Breast epithelium (tissue), 4 donors: ENCODE measurements at regions not wholly inside any gene's neighbourhood (a gene's known extent, or its start where the extent isn't known, plus 50 kb on each side); places are given as distances from the start of the nearest gene placed in this dataset.

Source experiments
- DNase-seq, 2 donors: peaks; one replicate each; pipeline ENCODE4 v3.0.0-alpha.2; 2019; ENCODE audit warnings: low spot score in 2 of 2
- H3K27ac ChIP-seq, 2 donors: fragments of 200-600 bp; sonication (generic) in 1 of 2; one replicate each; pipeline ENCODE4 v1.5.1; 2016 to 2019; ENCODE audit warnings: mild to moderate bottlenecking in 1 of 2
- H3K27me3 ChIP-seq, 2 donors: fragments of 200-600 bp; sonication (generic) in 1 of 2; one replicate each; pipeline versions ENCODE4 v1.5.1 to v1.6.0; 2017 to 2019; ENCODE audit warnings: control low read depth in 1 of 2, mild to moderate bottlenecking in 1 of 2
- H3K36me3 ChIP-seq: fragments of 200-600 bp; one replicate; pipeline ENCODE4 v1.5.1; 2019
- H3K4me1 ChIP-seq, 2 donors: fragments of 200-600 bp; sonication (generic); one replicate each; pipeline ENCODE4 v1.5.1; 2016 to 2019; ENCODE audit warnings: control low read depth in 1 of 2
- H3K4me3 ChIP-seq, 3 donors: fragments of 200-600 bp; sonication (generic); 1 replicate in 2 of 3; 2 replicates in 1 of 3; pipeline ENCODE4 v1.5.1; 2016 to 2019; ENCODE audit warnings: mild to moderate bottlenecking in 3 of 3, moderate library complexity in 2 of 3
- H3K9me3 ChIP-seq, 2 donors: fragments of 200-600 bp; sonication (generic) in 1 of 2; one replicate each; pipeline ENCODE4 v1.5.1; 2016 to 2019; ENCODE audit warnings: control low read depth in 1 of 2
- POLR2A ChIP-seq: fragments of 450-650 bp; IDR thresholded peaks from one replicate; pipeline ENCODE4 v1.6.1; 2016; ENCODE audit warnings: antibody characterized with exemption, mild to moderate bottlenecking, moderate library complexity
- POLR2AphosphoS5 ChIP-seq, 3 donors: sonication (generic); formaldehyde crosslinking; IDR thresholded peaks; one replicate each; pipeline ENCODE4 v1.6.1; 2017; ENCODE audit warnings: antibody characterized with exemption in 3 of 3
- intact Hi-C: fragments of 100-400 bp; cut with DNase I; formaldehyde crosslinking; loops from one replicate; pipeline ENCODE4 v1.15.1; 2023; ENCODE audit warnings: low total_unique reads
- TF ChIP-seq, protein P1 (sequence below), 3 donors: fragments of 450-650 bp; IDR thresholded peaks; one replicate each; pipeline ENCODE4 v1.5.1; 2016 to 2017; ENCODE audit warnings: antibody characterized with exemption in 3 of 3, mild to moderate bottlenecking in 3 of 3, moderate library complexity in 3 of 3

DNA sequence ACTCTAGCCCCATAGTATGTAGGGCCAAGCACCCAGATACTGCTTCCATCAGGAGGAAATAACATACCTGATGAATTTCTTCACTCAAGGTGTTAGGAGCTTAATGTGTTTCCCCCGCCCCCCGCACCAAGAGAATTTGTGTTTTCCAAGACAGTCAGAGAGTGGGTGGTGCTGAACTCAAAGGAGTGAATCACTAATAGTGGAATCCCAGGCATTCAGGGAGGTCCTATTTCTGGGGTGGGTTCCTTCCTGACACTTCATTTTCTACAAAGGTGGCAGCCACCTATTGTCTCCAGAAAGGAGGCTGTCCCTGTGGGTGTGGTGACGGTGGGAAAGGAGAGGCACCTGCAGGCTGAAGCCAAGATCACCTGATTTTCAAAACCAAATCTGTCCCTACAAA is 50.8 kb upstream of the ELF5 start:
- peaks cover 0 to 15% of the 10 kb centered on the region in 2 donors for H3K4me1 ChIP-seq
- no peak overlapping the region for H3K4me3 ChIP-seq
- H3K27ac ChIP-seq = peak overlapping the region; percentile 81 to 82
- no peaks in the 10 kb centered on the region for H3K9me3 ChIP-seq
- no peaks in the 10 kb centered on the region for H3K36me3 ChIP-seq
- no peaks in the 10 kb centered on the region for H3K27me3 ChIP-seq
- DNase-seq = no peak
- TF ChIP-seq, protein P1, sequence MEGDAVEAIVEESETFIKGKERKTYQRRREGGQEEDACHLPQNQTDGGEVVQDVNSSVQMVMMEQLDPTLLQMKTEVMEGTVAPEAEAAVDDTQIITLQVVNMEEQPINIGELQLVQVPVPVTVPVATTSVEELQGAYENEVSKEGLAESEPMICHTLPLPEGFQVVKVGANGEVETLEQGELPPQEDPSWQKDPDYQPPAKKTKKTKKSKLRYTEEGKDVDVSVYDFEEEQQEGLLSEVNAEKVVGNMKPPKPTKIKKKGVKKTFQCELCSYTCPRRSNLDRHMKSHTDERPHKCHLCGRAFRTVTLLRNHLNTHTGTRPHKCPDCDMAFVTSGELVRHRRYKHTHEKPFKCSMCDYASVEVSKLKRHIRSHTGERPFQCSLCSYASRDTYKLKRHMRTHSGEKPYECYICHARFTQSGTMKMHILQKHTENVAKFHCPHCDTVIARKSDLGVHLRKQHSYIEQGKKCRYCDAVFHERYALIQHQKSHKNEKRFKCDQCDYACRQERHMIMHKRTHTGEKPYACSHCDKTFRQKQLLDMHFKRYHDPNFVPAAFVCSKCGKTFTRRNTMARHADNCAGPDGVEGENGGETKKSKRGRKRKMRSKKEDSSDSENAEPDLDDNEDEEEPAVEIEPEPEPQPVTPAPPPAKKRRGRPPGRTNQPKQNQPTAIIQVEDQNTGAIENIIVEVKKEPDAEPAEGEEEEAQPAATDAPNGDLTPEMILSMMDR (IDR thresholded peaks at IDR 0.05) = no peak
- TF ChIP-seq POLR2A = no peak
- TF ChIP-seq POLR2AphosphoS5 (IDR thresholded peaks at IDR 0.05) = no peak
- intact Hi-C loops = no loop called here

DNA sequence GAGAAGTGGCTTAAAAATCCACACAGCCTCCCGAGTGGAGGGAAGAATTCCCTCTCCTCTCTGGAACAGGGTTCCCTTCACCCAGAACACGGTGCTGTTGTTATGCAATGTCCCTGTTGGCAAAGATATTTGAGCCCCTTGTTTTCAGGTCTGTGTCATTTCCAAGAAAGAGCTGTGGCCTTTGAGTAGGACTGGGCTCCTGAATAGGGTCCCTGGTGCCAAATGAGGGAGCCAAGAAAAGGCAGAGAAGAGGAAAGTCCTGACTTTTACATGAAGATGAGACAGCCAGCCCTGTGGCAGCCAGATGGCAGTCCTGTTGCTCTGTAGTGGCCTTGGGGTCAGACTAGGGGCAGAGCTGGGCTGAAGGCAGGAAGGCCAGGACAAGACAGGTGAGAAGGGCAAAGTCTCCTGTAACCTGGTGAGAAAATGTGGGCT is 51.2 kb upstream of the ELF5 start:
- TF ChIP-seq POLR2A (no peak), POLR2AphosphoS5 (IDR thresholded peaks at IDR 0.05) (peak; percentile 40 to 75 (median 71))
- TF ChIP-seq, protein P1 (IDR thresholded peaks at IDR 0.05) = no peak
- intact Hi-C loops = no loop called here
- DNase-seq = peak in 1 of 2 donors; percentile 82
- Histone ChIP-seq H3K9me3 (no peaks in the 10 kb centered on the region), H3K4me3 (no peak overlapping the region), H3K27me3 (no peaks in the 10 kb centered on the region), H3K4me1 (peaks cover 0 to 15% of the 10 kb centered on the region in 2 donors), H3K36me3 (no peaks in the 10 kb centered on the region), H3K27ac (peak overlapping the region; percentile 81 to 82)

DNA sequence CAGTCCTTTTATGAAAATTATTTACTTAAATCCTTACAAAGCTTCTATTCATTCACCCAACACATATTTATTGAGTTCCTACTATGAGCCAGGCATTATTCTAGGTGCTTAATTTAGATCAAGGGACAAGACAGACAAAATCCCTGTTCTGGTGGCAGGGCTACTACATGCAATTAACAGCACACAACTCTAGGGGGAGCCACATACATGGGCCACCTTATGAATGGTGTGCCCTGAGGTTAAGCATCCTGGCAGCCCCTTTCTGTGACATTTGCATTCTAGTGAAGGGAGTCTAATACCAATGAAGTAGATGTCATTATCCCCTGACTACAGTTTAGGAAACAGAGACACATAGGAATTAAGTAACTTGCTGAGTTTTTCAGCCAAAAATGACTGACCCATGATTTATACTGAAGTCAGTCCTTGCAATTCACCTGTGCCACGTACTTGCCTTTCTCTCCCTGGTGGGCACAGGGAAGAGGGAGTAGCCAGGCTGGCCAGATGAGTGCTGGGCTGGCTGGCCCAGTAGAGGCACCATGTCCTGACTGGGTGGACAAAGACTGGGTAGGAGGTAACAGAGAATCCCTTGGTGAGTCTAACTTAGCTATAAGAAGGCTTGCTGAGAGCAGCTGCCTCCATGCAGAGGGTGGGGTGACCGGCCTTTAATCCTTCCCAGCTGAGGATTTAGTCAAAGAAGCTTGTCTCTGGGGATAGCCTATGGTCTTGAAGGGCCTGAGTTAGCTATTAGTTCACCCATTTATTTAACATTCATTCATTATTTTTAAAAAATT is 52.0 kb upstream of the ELF5 start:
- TF ChIP-seq, protein P1 (IDR thresholded peaks at IDR 0.05) = peak in 2 of 3 donors; percentile 10 to 22
- no peak for TF ChIP-seq POLR2AphosphoS5 (IDR thresholded peaks at IDR 0.05)
- TF ChIP-seq POLR2A = no peak
- Histone ChIP-seq H3K4me3 (no peak overlapping the region), H3K36me3 (no peaks in the 10 kb centered on the region), H3K9me3 (no peaks in the 10 kb centered on the region), H3K27me3 (no peaks in the 10 kb centered on the region), H3K27ac (peak overlapping the region; percentile 81 to 82), H3K4me1 (peaks cover 0 to 15% of the 10 kb centered on the region in 2 donors)
- DNase-seq = no peak
- intact Hi-C loops = no loop called here

DNA sequence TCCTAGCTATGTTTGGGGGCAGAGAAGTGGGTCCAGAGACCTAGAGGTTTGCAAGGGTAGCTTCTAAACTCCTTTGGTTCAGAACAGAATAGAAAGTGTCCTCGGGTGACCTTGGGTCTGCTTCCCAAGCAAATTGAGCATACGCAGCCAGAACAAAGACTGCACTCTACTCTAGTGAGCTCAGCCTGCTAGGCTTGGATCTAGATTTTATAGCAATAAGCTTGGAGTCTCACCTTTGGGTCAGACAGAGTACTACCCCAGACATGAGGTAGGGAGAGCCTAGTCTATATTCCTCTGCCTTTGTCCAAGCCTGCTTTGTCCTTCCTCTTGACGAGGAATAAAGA is 52.6 kb upstream of the ELF5 start:
- TF ChIP-seq POLR2A = no peak
- no peak for TF ChIP-seq POLR2AphosphoS5 (IDR thresholded peaks at IDR 0.05)
- TF ChIP-seq, protein P1 (IDR thresholded peaks at IDR 0.05) = no peak
- DNase-seq = no peak
- Histone ChIP-seq H3K36me3 (no peaks in the 10 kb centered on the region), H3K9me3 (no peaks in the 10 kb centered on the region), H3K4me3 (no peak overlapping the region), H3K4me1 (peaks cover 0 to 15% of the 10 kb centered on the region in 2 donors), H3K27me3 (no peaks in the 10 kb centered on the region), H3K27ac (peak overlapping the region; percentile 81 to 82)
- intact Hi-C loops = no loop called here

DNA sequence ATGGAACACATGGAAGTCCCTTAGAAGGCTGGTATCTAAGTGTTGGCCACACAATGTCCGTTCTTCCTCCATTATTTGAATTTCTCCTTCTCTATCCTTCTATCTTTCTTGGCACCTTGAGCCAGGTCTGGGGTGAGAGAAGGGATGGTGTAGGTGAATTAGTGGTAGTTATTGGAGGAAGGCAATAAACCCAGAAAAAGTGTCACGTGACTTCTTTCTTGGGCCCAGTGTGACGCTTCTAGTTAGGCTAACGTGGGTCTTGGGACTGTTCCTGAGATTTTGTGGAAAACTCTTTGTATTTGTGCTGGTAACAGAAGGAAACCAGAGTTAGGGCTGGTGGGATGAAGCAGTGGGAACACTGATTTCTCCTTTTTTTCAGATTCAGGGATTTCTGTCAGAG is 53.1 kb upstream of the ELF5 start:
- H3K27ac ChIP-seq = peak overlapping the region in 1 of 2 donors; percentile 81
- DNase-seq = no peak
- H3K9me3 ChIP-seq = no peaks in the 10 kb centered on the region
- no peak overlapping the region for H3K4me3 ChIP-seq
- intact Hi-C loops = no loop called here
- no peaks in the 10 kb centered on the region for H3K27me3 ChIP-seq
- TF ChIP-seq POLR2AphosphoS5 (IDR thresholded peaks at IDR 0.05) = no peak
- TF ChIP-seq POLR2A = no peak
- TF ChIP-seq, protein P1 (IDR thresholded peaks at IDR 0.05) = no peak
- H3K36me3 ChIP-seq = no peaks in the 10 kb centered on the region
- peaks cover 0 to 15% of the 10 kb centered on the region in 2 donors for H3K4me1 ChIP-seq
